Activated naive CD8-positive, alpha-beta T cell treated with anti-CD3 and anti-CD28 coated beads, Interleukin-2, amount 50 U/mL, for 24 hours (primary cell): ENCODE measurements at regions not wholly inside any gene's neighbourhood (a gene's known extent, or its start where the extent isn't known, plus 50 kb on each side); places are given as distances from the start of the nearest gene placed in this dataset.

Experiments used
- ATAC-seq: fragments of 150-1000 bp; cut with Tn5 transposase; one replicate; pipeline ENCODE4 v1.10.0; 2021
- DNase-seq: peaks from one replicate; pipeline ENCODE4 v3.0.0; 2021
- H3K27ac Mint-ChIP-seq: one replicate; pipeline ENCODE4 v1.8.0; 2021; ENCODE audit warnings: mild to moderate bottlenecking, mixed read lengths
- H3K27me3 Mint-ChIP-seq: one replicate; pipeline ENCODE4 v1.8.0; 2021; ENCODE audit warnings: mixed read lengths
- H3K36me3 Mint-ChIP-seq: one replicate; pipeline ENCODE4 v1.8.0; 2021; ENCODE audit warnings: low read depth, mixed read lengths
- H3K4me1 Mint-ChIP-seq: one replicate; pipeline ENCODE4 v1.8.0; 2021; ENCODE audit warnings: mixed read lengths
- H3K4me3 Mint-ChIP-seq: one replicate; pipeline ENCODE4 v1.8.0; 2021; ENCODE audit warnings: mild to moderate bottlenecking, moderate library complexity, mixed read lengths
- H3K9me3 Mint-ChIP-seq: one replicate; pipeline ENCODE4 v1.8.0; 2021; ENCODE audit warnings: mixed read lengths

GRCh38 chr3:124078953-124079911 lies 87.3 kb upstream of the ROPN1 start:
- Mint-ChIP-seq H3K9me3 (no peaks in the 10 kb centered on the region), H3K36me3 (no peaks in the 10 kb centered on the region), H3K27me3 (peaks cover 8% of the 10 kb centered on the region), H3K4me3 (no peak overlapping the region), H3K4me1 (no peaks in the 10 kb centered on the region), H3K27ac (no peak overlapping the region)
- ATAC-seq (no peak), DNase-seq (peak; percentile 8)

- Mint-ChIP-seq H3K4me3 (no peak overlapping the region), H3K36me3 (no peaks in the 10 kb centered on the region), H3K9me3 (no peaks in the 10 kb centered on the region), H3K27me3 (peaks cover 8% of the 10 kb centered on the region), H3K4me1 (no peaks in the 10 kb centered on the region), H3K27ac (no peak overlapping the region)
- no peak for ATAC-seq
- DNase-seq = no peak
Measured at GRCh38 chr3:124079912-124080276, 88.0 kb upstream of the ROPN1 start.

GRCh38 chr3:124082343-124082742 lies 90.4 kb upstream of the ROPN1 start:
- H3K27ac Mint-ChIP-seq = no peak overlapping the region
- no peaks in the 10 kb centered on the region for H3K36me3 Mint-ChIP-seq
- no peaks in the 10 kb centered on the region for H3K9me3 Mint-ChIP-seq
- no peaks in the 10 kb centered on the region for H3K4me1 Mint-ChIP-seq
- peaks cover 14% of the 10 kb centered on the region for H3K27me3 Mint-ChIP-seq
- ATAC-seq (no peak), DNase-seq (no peak)
- no peak overlapping the region for H3K4me3 Mint-ChIP-seq

- Mint-ChIP-seq H3K36me3 (no peaks in the 10 kb centered on the region), H3K27me3 (peaks cover 7% of the 10 kb centered on the region), H3K27ac (no peak overlapping the region)
Measured at GRCh38 chr3:124084022-124084881, 92.3 kb upstream of the ROPN1 start.

GRCh38 chr3:124088801-124089200 lies 96.9 kb upstream of the ROPN1 start:
- Mint-ChIP-seq H3K4me1 (no peaks in the 10 kb centered on the region), H3K27me3 (peaks cover 25% of the 10 kb centered on the region), H3K9me3 (no peaks in the 10 kb centered on the region), H3K4me3 (no peak overlapping the region), H3K36me3 (no peaks in the 10 kb centered on the region), H3K27ac (no peak overlapping the region)
- DNase-seq (no peak), ATAC-seq (no peak)

More at GRCh38 chr3:124084022-124084881, 92.3 kb upstream of the ROPN1 start:
- H3K4me3 Mint-ChIP-seq = no peak overlapping the region
- H3K4me1 Mint-ChIP-seq = no peaks in the 10 kb centered on the region
- H3K9me3 Mint-ChIP-seq = no peaks in the 10 kb centered on the region
- DNase-seq (no peak), ATAC-seq (no peak)

GRCh38 chr3:124089214-124089613 lies 97.3 kb upstream of the ROPN1 start:
- Mint-ChIP-seq H3K27ac (no peak overlapping the region), H3K4me1 (no peaks in the 10 kb centered on the region), H3K4me3 (no peak overlapping the region), H3K36me3 (no peaks in the 10 kb centered on the region), H3K9me3 (no peaks in the 10 kb centered on the region), H3K27me3 (peaks cover 26% of the 10 kb centered on the region)
- no peak for DNase-seq
- no peak for ATAC-seq

- Mint-ChIP-seq H3K27me3 (peaks cover 27% of the 10 kb centered on the region), H3K27ac (no peak overlapping the region), H3K36me3 (no peaks in the 10 kb centered on the region), H3K4me1 (no peaks in the 10 kb centered on the region), H3K4me3 (no peak overlapping the region), H3K9me3 (no peaks in the 10 kb centered on the region)
- ATAC-seq = no peak
- no peak for DNase-seq
Measured at GRCh38 chr3:124091716-124092115, 99.8 kb upstream of the ROPN1 start.

GRCh38 chr3:124092811-124093210 lies 100.9 kb upstream of the ROPN1 start:
- no peak overlapping the region for H3K27ac Mint-ChIP-seq
- H3K9me3 Mint-ChIP-seq = no peaks in the 10 kb centered on the region
- no peak overlapping the region for H3K4me3 Mint-ChIP-seq
- ATAC-seq (no peak), DNase-seq (no peak)
- no peaks in the 10 kb centered on the region for H3K4me1 Mint-ChIP-seq
- H3K27me3 Mint-ChIP-seq = peaks cover 26% of the 10 kb centered on the region
- no peaks in the 10 kb centered on the region for H3K36me3 Mint-ChIP-seq

GRCh38 chr3:124094496-124094895 lies 102.6 kb upstream of the ROPN1 start:
- H3K4me3 Mint-ChIP-seq = no peak overlapping the region
- H3K27me3 Mint-ChIP-seq = peaks cover 25% of the 10 kb centered on the region
- ATAC-seq (no peak), DNase-seq (no peak)
- H3K9me3 Mint-ChIP-seq = no peaks in the 10 kb centered on the region
- no peaks in the 10 kb centered on the region for H3K36me3 Mint-ChIP-seq
- H3K4me1 Mint-ChIP-seq = no peaks in the 10 kb centered on the region
- H3K27ac Mint-ChIP-seq = no peak overlapping the region

GRCh38 chr3:124097362-124098131 lies 105.6 kb upstream of the ROPN1 start:
- ATAC-seq (no peak), DNase-seq (no peak)
- Mint-ChIP-seq H3K27ac (no peak overlapping the region), H3K4me3 (no peak overlapping the region), H3K27me3 (peaks cover 12% of the 10 kb centered on the region), H3K9me3 (no peaks in the 10 kb centered on the region), H3K36me3 (no peaks in the 10 kb centered on the region), H3K4me1 (no peaks in the 10 kb centered on the region)

GRCh38 chr3:124101643-124102042 lies 109.7 kb upstream of the ROPN1 start:
- DNase-seq (no peak), ATAC-seq (no peak)
- Mint-ChIP-seq H3K9me3 (no peaks in the 10 kb centered on the region), H3K4me1 (no peaks in the 10 kb centered on the region), H3K27ac (no peak overlapping the region), H3K4me3 (no peak overlapping the region), H3K36me3 (no peaks in the 10 kb centered on the region), H3K27me3 (peaks cover 2% of the 10 kb centered on the region)

- H3K4me3 Mint-ChIP-seq = no peak overlapping the region
- ATAC-seq (no peak), DNase-seq (no peak)
- H3K4me1 Mint-ChIP-seq = no peaks in the 10 kb centered on the region
- no peaks in the 10 kb centered on the region for H3K9me3 Mint-ChIP-seq
- H3K27ac Mint-ChIP-seq = no peak overlapping the region
- no peaks in the 10 kb centered on the region for H3K36me3 Mint-ChIP-seq
- H3K27me3 Mint-ChIP-seq = no peaks in the 10 kb centered on the region
Measured at GRCh38 chr3:124107104-124107890, 115.4 kb upstream of the ROPN1 start.

GRCh38 chr3:124108446-124108845 lies 116.5 kb upstream of the ROPN1 start:
- Mint-ChIP-seq H3K4me1 (no peaks in the 10 kb centered on the region), H3K4me3 (no peak overlapping the region), H3K27ac (no peak overlapping the region), H3K36me3 (no peaks in the 10 kb centered on the region), H3K9me3 (no peaks in the 10 kb centered on the region), H3K27me3 (no peaks in the 10 kb centered on the region)
- no peak for ATAC-seq
- no peak for DNase-seq

GRCh38 chr3:124113485-124113884 lies 121.6 kb upstream of the ROPN1 start:
- H3K4me3 Mint-ChIP-seq = no peak overlapping the region
- no peaks in the 10 kb centered on the region for H3K9me3 Mint-ChIP-seq
- no peaks in the 10 kb centered on the region for H3K4me1 Mint-ChIP-seq
- H3K27ac Mint-ChIP-seq = no peak overlapping the region
- peaks cover 7% of the 10 kb centered on the region for H3K27me3 Mint-ChIP-seq
- H3K36me3 Mint-ChIP-seq = no peaks in the 10 kb centered on the region
- ATAC-seq (no peak), DNase-seq (no peak)
